Right kidney (tissue), 1 donor: ENCODE measurements at regions not wholly inside any gene's neighbourhood (a gene's known extent, or its start where the extent isn't known, plus 50 kb on each side); places are given as distances from the start of the nearest gene placed in this dataset.

Experiments used
- DNase-seq: peaks from one replicate; pipeline ENCODE4 v3.0.0-alpha.2; 2016

- no peak for DNase-seq
Measured at GRCh38 chr1:83573776-83574175, 425.2 kb downstream of the TTLL7 start.

GRCh38 chr1:83571536-83571935 lies 427.4 kb downstream of the TTLL7 start:
- no peak for DNase-seq

- DNase-seq, result no peak
Measured at GRCh38 chr1:83561346-83561745, 437.6 kb downstream of the TTLL7 start.

GRCh38 chr1:83559129-83559840 lies 439.6 kb downstream of the TTLL7 start:
- DNase-seq, result no peak

- DNase-seq, result no peak
Measured at GRCh38 chr1:83555871-83556270, 443.1 kb downstream of the TTLL7 start.

- DNase-seq, result no peak
Measured at GRCh38 chr1:83554174-83554573, 444.8 kb downstream of the TTLL7 start.

GRCh38 chr1:83552820-83553219 lies 446.1 kb downstream of the TTLL7 start:
- no peak for DNase-seq

- no peak for DNase-seq
Measured at GRCh38 chr1:83548311-83548710, 450.6 kb downstream of the TTLL7 start.

- DNase-seq, result no peak
Measured at GRCh38 chr1:83547901-83548300, 451.0 kb downstream of the TTLL7 start.

- no peak for DNase-seq
Measured at GRCh38 chr1:83546874-83547273, 452.1 kb downstream of the TTLL7 start.

- DNase-seq, result no peak
Measured at GRCh38 chr1:83545066-83545862, 453.7 kb downstream of the TTLL7 start.

GRCh38 chr1:83543222-83543973 lies 455.5 kb downstream of the TTLL7 start:
- no peak for DNase-seq

GRCh38 chr1:83531521-83532309 lies 467.2 kb downstream of the TTLL7 start:
- DNase-seq, result no peak

- no peak for DNase-seq
Measured at GRCh38 chr1:83530506-83530905, 468.4 kb downstream of the TTLL7 start.

- no peak for DNase-seq
Measured at GRCh38 chr1:83527987-83528386, 470.9 kb downstream of the TTLL7 start.

- DNase-seq, result no peak
Measured at GRCh38 chr1:83520797-83521196, 478.1 kb downstream of the TTLL7 start.

- DNase-seq, result no peak
Measured at GRCh38 chr1:83516369-83516768, 482.6 kb downstream of the TTLL7 start.

- DNase-seq, result no peak
Measured at GRCh38 chr1:83515578-83516154, 483.3 kb downstream of the TTLL7 start.

- no peak for DNase-seq
Measured at GRCh38 chr1:83512373-83513193, 486.3 kb downstream of the TTLL7 start.

GRCh38 chr1:83511146-83511726 lies 487.7 kb downstream of the TTLL7 start:
- no peak for DNase-seq
